ENCODE measurements at regions not wholly inside any gene's neighbourhood (a gene's known extent, or its start where the extent isn't known, plus 50 kb on each side); places are given as distances from the start of the nearest gene placed in this dataset.
"Not testable (repeated sequence)": the region's sequence is repeated elsewhere in the genome, so short reads cannot be mapped to it uniquely, and the experiment has no call there.

DNA sequence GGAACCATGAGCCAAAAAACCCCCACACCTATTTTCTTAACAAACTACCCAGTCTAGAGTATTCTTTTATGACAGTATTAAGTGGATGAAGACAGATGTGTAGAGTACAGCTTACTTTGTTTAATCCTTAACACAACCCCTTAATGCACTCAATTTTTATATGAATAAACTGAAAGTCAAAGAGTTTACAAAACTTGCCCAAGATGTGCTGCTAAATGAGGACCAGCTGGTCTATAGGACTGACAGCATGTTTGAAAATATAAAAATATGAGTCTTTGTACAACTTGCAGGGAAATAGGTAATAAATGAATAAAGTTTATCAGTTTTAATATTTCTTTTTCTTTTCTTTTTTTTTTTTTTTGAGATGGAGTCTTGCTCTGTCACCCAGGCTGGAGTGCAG is 102.3 kb downstream of the ZFY start:
- DNase-seq = no peak

DNA sequence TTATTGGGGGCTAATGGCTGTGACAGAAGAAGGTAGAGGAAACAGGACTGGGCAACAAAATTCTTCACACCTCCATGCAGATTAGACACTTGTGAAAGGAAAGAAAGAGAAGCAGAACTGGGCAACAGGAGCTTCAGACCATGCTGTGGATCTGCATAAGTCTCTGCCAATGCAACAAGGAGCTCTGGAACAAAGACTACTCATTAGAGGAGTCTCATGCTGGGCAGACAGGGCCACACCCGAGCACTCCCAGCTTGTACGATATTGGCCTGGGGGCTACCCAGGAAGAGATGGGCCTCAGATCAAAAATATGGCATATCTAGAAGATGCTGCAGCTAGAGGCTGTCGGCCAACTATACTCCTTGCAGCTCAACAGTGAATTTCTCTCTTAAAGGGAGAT is 105.2 kb downstream of the ZFY start:
- no peak for DNase-seq

DNA sequence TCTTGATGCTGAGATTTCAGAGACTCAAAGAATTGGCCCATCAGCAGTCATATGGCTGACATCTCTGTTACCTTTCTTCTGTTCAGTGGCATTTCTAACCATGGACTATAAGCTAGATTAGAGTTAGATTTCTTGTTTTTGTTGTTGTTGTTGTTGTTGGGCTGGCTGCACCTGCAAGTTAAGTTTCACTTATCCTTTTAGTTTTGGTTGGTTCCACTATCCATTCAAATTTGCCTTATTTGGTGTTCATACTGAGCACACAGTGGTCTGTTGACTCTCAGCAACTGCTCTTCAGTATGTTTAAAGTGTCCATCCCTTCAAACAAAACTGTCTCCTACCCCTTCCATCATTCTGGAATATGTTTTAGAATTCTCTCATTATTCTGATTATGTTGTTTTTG is 106.8 kb downstream of the ZFY start:
- no peak for DNase-seq

DNA sequence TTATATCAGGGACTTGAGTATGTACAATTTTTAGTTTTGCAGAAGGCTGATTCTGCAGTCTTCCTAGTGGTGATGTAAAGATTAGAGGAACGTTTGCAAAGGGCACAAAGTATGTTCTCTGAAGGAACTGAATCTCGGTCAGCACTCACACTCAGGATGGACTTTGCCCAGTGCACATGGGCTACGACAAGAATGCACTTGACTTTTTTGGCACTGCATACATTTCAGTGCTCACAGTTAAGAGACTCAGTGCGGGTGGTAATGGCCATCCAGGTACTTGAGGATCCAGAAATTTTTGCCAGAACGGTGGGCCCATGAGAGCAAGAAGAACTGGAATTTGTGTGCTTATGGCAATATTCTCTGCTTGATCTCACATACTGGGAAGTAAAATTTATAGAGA is 107.7 kb downstream of the ZFY start:
- DNase-seq = no peak

DNA sequence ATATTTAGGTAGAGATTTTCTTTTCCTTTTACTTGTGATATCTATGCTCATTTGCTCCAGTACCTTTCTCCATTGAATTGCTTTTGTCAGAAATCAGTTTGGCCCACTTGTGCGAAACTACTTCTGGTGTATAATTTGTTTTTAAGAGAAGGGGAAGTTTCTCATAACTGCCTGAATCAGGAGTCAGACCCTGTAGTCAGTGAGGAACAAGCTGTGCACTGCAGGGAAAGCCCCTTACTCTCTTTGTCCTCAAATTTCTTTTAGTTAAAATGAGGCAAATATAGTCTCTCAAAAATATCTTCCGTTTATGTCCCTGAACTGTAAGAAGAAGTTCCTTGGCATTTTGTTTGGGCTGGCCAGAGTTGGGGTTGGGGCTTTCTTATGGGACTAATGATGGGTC is 109.9 kb downstream of the ZFY start:
- DNase-seq = no peak

DNA sequence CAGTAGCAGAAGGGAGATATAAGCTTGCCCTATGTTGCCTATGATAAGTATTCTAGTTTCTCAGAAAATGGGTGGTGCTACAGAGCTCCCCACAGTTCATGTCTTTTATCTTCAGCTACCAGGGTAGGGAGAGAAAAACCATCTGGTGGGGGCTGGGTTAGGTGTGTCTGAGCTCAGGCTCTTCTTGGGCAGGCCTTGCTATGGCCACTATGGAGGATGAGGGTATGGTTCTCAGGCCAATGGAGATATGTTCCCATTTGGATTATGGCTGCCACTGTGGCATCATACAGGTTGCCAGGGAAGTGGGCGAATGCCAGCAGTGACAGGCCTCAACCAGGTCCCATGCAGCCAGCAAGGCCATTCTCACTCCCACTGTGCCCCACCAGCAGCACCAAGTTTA is 120.3 kb downstream of the ZFY start:
- DNase-seq = peak; percentile 49

DNA sequence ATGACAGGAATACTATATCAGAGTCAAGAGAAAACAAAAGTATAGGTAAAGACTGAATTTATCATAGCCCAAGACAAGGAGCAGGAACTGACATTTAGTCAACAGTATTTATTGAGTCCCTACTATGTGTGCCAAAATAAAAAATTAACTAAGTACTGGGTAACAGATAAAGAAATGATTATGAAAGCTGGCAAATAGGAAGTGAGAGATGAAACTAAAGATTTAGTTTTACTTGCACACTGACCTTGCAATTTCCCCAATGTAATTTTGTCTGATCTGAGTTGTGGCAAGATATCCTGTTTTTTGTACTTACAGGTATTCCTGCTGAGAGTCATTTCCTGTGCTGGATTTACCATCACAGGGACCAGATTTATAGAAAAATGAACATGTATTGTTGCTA is 123.2 kb downstream of the ZFY start:
- DNase-seq = not testable (repeated sequence)

DNA sequence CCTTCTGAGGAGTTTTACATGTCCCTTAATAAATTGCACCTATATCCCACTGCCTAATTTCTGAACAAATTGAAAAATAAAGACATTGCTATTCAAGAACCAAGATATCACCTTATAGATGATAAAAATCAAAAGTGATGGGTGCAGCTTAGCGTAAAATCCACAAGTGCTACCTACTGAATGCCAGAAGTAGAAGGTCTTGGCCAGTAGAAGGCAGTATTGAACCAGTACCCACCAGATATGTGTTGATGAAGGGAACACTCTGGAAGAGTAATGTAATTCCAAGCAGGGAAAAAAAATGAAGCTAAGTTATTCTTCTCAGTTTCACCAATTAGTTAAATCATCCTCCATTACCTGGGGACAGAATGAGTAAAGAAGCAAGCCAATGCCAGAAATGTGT is 125.5 kb downstream of the ZFY start:
- DNase-seq = not testable (repeated sequence)

DNA sequence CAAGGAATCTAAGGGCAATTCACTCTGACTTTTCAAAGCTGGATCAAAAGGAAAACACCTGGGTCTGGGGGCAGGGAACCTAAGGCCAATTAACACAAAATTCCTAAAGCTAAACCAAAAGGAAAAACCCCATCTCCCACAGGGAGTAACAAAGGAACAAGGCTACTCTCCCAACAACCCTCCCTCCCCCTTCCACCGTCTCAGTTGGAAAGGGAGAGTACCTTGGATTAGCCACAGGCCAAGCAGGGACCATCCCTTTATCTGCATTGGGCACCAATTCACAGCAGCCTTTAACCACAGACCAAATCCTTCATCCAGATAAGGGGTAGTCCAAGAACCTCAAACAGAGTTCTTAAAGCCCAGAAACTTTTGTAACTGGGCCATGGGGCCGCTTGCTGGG is 153.0 kb downstream of the ZFY start:
- DNase-seq = not testable (repeated sequence)

DNA sequence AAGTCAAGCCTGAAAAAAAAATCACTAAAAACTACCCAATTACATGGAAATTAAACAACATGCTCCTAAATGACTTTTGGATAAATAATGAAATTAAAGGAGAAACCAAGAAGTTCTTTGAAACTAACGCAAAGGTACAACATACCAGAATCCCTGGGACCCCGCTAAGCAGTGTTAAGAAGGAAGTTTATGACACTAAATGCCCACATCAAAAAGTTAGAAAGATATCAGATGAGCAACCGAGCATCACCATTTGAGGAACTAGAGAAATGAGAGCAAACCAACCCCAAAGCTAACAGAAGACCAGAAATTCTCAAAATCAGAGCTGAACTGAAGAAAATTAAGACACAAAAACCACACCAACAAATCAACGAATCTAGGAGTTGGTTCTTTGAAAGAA is 173.5 kb downstream of the ZFY start:
- DNase-seq = not testable (repeated sequence)

DNA sequence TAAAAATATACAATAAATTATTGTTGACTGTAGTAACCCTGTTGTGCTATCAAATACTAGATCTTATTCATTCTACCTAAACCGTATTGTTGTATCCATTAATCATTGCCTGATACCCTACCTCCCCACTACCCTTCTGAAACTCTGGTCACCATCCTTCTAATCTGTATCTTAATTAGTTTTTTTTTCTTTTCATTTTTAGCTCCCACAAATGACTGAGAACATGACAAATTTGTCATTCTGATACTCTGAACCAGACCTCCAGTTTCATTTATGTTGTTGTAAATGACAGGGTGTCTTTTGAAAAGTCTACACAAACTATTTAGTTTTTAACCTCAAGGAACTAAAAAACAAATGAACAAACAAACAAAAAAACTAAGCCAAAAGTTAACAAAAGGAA is 185.1 kb downstream of the ZFY start:
- not testable (repeated sequence) for DNase-seq

DNA sequence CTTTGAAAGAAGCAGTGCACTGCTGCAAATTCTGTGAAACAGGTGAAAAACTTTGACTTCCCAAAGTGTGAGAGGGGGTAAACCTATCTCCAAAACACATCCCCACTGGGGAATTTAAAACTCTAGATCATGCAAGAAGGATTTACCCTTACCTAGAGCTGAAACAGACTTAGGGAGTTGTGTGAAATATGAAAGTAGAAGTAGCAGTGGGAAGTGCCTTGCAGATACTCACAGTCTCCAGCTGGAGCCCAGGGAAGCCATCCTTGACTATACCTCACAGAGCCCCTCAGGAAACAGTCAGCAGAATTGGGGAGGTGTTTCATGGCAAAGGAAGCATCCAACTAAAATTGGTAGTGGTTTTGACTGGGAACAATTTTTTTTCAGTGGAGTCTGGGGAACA is 185.5 kb downstream of the ZFY start:
- DNase-seq = not testable (repeated sequence)

DNA sequence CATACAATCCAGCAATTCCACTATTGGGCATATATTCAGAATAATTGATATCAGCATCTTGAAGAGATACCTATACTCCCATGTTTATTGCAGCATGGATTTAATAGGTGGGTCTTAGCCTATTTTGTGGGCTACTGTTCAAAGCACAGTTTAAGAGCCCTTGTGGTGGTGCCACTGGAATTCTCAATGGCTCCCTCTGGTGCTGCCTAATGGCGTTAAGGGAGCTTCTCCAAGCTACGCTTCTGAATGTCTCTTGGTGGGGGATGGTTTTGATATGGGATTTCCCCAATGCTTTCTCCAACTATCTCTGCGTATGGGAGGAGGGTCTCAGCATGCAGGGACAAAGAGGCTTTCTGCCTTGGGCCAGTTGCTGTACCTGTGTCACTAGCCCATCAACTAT is 188.3 kb downstream of the ZFY start:
- not testable (repeated sequence) for DNase-seq

DNA sequence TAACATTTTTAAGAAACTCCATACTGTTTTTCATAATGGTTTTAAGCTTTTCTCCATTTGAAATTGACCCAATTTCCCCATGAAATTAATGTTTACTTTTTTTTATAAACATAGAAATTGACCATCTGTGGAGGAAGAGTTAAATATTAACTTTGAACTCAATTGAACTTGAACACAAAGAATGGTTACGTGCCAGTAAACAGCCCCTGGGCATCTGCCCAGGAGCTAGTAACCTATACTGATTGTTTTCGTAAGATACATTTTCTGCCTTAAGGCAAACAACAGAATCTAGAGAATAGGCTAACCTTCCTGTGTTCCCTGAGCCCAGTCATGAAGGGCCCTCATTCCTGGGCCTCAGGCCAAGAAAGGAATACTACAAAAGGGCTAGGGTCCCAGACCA is 235.9 kb downstream of the ZFY start:
- DNase-seq = not testable (repeated sequence)

DNA sequence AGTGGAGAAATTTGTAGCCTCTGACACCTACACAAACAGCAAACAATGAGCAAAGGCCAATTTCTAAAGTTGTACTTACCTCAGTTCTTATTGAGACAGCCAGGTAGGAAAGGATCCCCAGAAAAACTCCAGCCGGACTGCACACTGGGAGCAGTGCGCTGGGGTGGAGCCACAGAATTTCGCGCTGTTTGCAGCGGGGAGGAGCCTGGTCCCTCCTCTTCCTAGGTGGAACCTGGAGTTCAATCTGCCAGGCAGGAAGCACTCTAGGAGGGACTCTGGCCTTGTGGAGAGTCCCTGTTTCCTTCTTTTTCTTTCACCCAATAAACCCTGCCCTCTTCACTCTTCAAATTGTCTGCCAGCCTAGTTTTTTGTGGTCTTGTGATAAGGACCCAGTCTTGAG is 259.9 kb downstream of the ZFY start:
- DNase-seq = not testable (repeated sequence)

DNA sequence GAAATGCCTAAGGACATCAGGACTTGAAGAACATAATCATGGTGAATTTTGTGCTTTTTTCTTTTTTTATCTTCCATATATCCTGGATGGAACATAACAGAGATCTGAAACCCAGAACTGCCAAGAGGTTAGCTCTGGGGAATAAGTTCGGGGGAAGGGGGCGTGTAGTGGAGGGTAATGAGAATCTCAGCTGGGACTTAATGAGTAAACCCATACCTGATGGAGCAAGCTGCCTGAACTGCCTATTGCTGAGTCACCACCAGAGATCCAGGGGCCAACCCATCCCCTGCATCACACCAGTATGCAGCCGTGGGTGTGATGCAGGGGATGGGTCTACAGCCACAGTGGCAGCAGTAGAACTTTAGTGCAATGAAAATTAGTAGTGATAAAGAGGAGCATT is 267.1 kb downstream of the ZFY start:
- DNase-seq = not testable (repeated sequence)

DNA sequence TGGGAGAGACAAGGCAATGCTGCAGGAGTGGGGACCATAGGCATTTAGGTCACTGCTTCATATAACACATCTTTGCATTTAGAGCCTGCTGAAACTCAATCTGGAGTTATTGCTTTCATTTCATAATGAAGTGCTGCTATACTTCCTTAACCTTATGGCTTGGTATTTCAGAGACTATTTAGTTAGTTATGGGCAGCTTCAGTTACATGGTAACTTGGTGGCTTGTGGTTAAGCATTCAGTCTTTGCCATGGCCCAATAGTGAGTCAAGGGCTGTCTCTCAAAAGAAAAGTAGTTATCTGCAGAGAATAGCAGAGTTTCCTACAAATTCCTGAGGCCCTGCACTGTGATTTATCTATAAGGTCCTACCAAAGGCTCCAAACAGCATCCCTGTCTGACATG is 271.6 kb downstream of the ZFY start:
- DNase-seq = not testable (repeated sequence)

DNA sequence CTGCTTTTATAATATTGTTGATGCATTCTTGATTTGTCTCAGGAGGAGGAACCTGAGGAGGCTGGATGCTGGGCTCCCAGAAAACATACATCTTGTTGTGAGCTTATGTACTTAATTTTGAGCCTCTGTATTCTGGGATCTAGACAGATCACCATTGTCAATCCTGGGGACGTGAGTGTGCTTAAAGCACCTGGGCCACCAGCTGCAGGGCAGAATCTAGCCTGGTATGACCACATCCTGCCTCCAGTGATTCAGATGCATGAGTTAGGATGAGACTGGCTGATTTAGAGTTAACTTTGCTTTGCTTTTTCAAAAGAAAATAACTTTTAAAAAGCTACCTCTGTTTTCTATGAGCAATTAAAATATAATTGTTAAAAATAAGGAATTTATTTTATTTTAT is 278.0 kb downstream of the ZFY start:
- not testable (repeated sequence) for DNase-seq

DNA sequence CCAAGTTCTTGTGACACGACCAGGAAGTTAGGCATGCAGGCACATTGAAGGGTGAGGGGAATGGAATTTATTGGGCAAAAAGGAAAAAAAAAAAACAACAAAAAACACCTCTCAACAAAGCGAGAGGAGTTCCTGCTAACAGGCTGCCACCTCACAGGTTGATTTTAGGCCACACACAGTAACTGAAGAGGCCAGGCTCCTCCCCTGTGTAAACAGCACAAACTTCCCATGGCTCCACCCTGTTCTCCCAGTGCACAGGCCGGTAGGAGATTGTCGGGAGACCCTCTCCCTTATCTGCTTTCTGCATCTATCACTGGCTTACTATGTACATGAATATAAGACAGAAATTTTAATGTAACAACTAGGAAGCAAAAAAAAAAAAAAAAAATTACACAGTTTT is 283.0 kb downstream of the ZFY start:
- not testable (repeated sequence) for DNase-seq

DNA sequence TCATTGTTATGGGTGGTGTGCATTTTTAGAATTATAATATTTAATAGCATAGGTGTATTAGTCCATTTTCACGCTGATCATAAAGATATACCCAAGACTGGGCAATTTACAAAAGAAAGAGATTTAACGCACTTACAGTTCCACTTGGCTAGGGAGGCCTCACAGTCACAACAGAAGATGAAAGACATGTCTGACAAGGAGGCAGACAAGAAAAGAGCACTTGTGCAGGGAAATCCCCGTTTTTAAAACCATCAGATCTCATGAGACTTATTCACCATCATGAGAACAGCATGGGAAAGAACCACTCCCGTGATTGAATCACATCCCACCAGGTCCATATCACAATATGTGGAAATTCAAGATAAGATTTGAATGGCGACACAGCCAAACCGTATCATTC is 283.4 kb downstream of the ZFY start:
- DNase-seq = not testable (repeated sequence)

DNA sequence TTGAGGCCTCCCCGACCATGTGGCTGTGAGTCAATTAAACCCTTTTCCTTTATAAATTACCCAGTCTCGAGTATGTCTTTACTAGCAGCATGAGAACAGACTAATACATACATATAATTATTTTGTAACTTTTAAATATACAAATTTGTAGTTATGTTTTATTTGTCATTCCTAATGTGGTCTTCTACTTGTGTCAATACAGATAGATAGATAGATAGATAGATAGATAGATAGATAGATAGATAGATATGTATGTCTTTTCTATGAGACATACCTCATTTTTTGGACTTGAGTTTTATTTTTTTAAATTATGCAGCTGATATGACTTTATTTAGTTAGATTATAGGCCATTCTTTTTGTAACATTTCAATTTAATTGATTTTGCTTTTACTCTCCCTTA is 316.0 kb upstream of the TGIF2LY start:
- not testable (repeated sequence) for DNase-seq

DNA sequence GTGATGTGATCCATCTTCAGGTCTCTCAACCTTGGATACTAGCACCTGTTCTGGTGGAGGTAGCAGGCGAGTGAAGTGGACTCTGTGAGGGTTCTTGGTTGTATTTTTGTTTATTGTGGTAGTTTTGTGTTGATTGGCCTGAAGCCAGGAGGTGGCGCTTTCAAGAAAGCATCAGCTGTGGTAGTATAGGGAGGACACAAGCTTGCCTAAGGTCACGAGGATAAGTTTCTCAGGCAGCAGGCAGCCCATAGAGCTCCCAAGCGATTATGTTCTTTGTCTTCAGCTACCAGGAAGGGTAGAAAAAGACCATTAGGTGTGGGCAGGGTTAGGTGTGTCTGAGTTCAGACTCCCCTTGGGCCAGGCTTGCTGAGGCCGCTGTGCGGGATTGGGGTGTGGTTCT is 290.8 kb upstream of the TGIF2LY start:
- not testable (repeated sequence) for DNase-seq

DNA sequence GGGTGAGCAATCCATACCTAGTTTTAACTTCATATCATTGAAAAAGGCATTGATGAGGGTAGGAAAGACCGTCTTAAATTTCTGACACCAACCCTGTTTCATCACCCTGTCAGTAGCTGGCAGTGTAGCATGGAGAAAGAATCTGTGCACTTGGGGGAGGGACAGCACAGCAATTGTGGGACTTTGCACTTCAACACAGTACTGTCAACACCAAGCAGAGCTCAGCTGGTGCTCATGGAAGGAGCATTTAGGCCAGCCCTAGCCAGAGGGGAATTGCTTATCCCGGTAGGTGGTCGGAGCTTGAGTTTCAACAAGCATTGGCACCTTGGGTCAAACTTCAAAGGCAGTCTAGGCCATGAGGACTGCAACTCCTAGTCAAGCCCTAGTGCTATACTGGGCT is 281.6 kb upstream of the TGIF2LY start:
- not testable (repeated sequence) for DNase-seq

DNA sequence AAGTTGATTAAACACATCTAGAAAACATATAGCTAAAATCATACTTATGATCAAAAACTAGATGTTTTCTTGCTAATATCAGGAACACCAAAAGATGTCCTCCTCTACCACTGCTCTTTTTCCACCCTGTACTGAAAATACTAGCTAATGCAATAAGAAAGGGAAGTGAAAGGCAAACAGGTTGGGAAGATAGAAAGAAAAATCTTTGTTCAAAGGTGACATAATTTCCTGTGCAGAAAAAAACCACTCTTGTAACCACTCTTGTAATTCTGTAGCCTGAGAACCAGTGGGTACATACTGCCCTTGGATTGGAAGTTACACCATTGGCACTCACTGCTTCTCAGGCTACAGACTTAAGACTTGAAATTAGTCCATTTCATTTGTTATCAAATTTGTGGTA is 258.9 kb upstream of the TGIF2LY start:
- DNase-seq = not testable (repeated sequence)

DNA sequence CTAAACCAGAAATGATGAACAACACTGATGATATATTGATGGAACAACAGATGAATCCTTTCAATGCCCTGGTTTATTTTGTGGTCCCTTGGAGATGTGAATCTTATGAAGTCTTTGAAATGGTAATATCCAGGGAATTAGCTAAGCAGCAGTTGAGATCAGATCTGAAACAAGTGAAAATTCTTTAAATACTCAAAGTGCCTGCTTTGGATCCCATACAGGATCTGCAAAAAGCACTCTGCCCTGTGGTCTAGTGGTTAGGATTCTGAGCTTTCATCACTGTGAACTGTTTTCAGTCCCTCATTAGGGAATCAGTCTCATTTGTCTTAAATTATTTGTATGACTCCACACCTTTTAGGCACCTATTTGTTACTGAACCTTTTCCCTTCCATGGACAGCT is 211.3 kb upstream of the TGIF2LY start:
- not testable (repeated sequence) for DNase-seq

DNA sequence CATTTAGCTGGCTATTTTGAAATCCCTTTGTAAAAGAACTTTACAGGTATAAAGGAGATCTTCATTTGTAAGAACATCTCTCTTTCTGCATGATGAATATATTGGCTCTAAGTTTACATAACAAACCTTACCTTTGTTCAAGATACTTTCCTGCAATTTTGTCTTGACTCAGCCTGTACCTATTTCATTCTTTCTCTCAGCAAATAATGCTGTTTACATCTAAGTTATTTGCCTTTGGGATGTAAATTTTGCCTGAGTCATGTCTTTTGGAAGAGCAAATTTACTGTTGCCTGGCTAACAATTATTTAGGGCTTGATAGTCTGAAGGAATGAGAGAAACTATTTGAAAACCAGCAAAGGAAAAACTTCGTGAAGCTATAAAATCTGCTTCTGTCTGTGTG is 210.4 kb upstream of the TGIF2LY start:
- not testable (repeated sequence) for DNase-seq

All from hematopoietic multipotent progenitor cell treated with erythropoietin and hydrocortisone succinate and interleukin-3 and kit ligand, for 4 days (in vitro differentiated cells).